Ovary (tissue), 3 donors: ENCODE measurements at regions not wholly inside any gene's neighbourhood (a gene's known extent, or its start where the extent isn't known, plus 50 kb on each side); places are given as distances from the start of the nearest gene placed in this dataset.
A peak's percentile ranks its signal among the peaks of the same experiment; 100 is the strongest.

ENCODE experiments used
- EP300 ChIP-seq: sonication (generic); formaldehyde crosslinking; IDR thresholded peaks from one replicate; pipeline ENCODE4 v1.6.1; 2017; ENCODE audit warnings: antibody characterized with exemption
- POLR2A ChIP-seq: fragments of 450-650 bp; IDR thresholded peaks from one replicate; pipeline ENCODE4 v1.6.1; 2017; ENCODE audit warnings: antibody characterized with exemption, mild to moderate bottlenecking, moderate library complexity
- TF ChIP-seq, protein P1 (sequence below), 3 donors: fragments of 450-650 bp in 2 of 3; fragments of 200-600 bp in 1 of 3; IDR thresholded peaks; one replicate each; pipeline versions ENCODE4 v1.5.1 to v1.8.0; 2016 to 2022; ENCODE audit warnings: antibody characterized with exemption in 3 of 3, mild to moderate bottlenecking in 1 of 3
- donor health status: DM: no; HTN: no; CAD: no.

DNA sequence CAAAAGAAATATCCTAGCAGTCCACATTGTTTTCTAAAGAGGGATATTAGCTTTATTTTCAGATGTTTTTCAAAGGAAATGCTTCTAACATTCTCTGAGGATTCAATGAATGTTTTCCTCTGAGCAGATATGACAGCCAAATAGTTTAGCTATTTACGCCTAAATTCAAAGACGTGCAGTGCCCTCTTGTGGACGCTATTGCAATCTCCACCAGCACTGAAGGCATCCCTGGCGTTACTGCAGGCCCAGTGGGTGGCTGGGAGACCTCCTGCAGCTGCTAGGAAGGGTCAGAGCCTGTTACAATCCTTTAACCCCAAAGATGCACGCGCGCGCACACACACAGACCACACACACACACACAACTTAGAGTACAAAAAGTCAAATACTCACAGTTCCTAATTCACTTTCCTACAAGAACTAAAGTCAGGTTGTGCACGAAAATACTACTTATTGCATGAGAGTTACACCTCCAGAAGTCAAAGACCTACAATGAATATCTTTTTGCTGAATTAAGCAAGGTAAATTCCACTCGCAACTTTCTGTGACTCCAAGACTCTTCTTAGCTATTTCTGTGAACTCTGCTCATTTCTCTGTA, 589.3 kb upstream of the TMEM132C start:
- TF ChIP-seq, protein P1, sequence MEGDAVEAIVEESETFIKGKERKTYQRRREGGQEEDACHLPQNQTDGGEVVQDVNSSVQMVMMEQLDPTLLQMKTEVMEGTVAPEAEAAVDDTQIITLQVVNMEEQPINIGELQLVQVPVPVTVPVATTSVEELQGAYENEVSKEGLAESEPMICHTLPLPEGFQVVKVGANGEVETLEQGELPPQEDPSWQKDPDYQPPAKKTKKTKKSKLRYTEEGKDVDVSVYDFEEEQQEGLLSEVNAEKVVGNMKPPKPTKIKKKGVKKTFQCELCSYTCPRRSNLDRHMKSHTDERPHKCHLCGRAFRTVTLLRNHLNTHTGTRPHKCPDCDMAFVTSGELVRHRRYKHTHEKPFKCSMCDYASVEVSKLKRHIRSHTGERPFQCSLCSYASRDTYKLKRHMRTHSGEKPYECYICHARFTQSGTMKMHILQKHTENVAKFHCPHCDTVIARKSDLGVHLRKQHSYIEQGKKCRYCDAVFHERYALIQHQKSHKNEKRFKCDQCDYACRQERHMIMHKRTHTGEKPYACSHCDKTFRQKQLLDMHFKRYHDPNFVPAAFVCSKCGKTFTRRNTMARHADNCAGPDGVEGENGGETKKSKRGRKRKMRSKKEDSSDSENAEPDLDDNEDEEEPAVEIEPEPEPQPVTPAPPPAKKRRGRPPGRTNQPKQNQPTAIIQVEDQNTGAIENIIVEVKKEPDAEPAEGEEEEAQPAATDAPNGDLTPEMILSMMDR (IDR thresholded peaks at IDR 0.05), result peak in 1 of 3 donors; percentile 37
- TF ChIP-seq EP300 (no peak), POLR2A (no peak)
